ENCODE measurements at regions not wholly inside any gene's neighbourhood (a gene's known extent, or its start where the extent isn't known, plus 50 kb on each side); places are given as distances from the start of the nearest gene placed in this dataset.
"Not testable (repeated sequence)": the region's sequence is repeated elsewhere in the genome, so short reads cannot be mapped to it uniquely, and the experiment has no call there.

DNA sequence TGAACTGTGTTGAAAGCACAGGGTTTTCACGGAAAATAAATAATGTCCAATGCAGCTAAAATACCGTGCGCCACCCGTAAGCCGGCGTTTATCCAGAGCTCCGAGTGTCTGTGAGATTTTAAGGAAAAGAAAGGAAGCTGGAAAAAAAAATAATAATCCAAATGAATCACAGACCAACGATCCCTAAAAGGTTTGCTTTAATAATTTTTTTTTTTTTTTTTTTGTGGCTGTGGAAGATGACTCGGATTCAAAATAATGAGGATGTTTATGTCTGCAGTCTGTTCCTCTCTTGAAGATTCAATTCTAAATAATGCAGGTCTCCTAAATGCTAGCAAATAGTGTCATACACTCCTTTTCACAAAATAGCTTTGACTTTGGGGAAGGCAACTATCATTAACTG is 84.6 kb upstream of the PPP2R3B start:
- H3K27ac ChIP-seq (ENCODE audit: low read depth in 1 of 2, low read length in 1 of 2), result no peak overlapping the region
- H3K4me1 ChIP-seq (ENCODE audit: control insufficient read depth in 2 of 2, insufficient read depth in 2 of 2, low read length in 2 of 2), result no peaks in the 10 kb centered on the region
- WGBS, result 85% methylated on average over 9 of the region's 9 CpGs

DNA sequence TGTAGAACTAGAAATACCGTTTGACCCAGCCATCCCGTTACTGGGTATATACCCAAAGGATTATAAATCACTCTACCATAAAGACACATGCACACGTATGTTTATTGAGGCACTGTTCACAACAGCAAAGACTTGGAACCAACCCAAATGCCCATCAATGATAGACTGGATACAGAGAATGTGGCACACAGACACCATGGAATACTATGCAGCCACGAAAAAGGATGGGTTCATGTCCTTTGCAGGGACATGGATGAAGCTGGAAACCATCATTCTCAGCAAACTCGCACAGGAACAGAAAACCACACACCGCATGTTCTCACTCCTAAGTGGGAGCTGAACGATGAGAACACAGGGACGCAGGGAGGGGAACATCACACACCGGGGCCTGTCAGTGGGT is 85.6 kb upstream of the PPP2R3B start:
- not testable (repeated sequence) for H3K4me3 ChIP-seq (ENCODE audit: low read length in 2 of 2); H3K27me3 ChIP-seq (ENCODE audit: control insufficient read depth in 2 of 2, insufficient read depth in 1 of 2, low read length in 1 of 2); H3K4me1 ChIP-seq (ENCODE audit: control insufficient read depth in 2 of 2, insufficient read depth in 2 of 2, low read length in 2 of 2); H3K36me3 ChIP-seq (ENCODE audit: control insufficient read depth in 2 of 2, insufficient read depth in 2 of 2, low read length in 1 of 2); H3K27ac ChIP-seq (ENCODE audit: low read depth in 1 of 2, low read length in 1 of 2); DNase-seq (ENCODE audit: low read depth in 6 of 9, low spot score in 9 of 9)
- peaks cover 3 to 34% of the 10 kb centered on the region in 2 donors for H3K9me3 ChIP-seq (ENCODE audit: control insufficient read depth in 2 of 2, insufficient read depth in 1 of 2, low read length in 1 of 2)
- WGBS, result 90% methylated on average over 9 of the region's 9 CpGs

More for the DNA sequence above, 84.6 kb upstream of the PPP2R3B start:
- no peaks in the 10 kb centered on the region for H3K27me3 ChIP-seq (ENCODE audit: control insufficient read depth in 2 of 2, insufficient read depth in 1 of 2, low read length in 1 of 2)
- no peaks in the 10 kb centered on the region for H3K36me3 ChIP-seq (ENCODE audit: control insufficient read depth in 2 of 2, insufficient read depth in 2 of 2, low read length in 1 of 2)
- no peak overlapping the region for H3K4me3 ChIP-seq (ENCODE audit: low read length in 2 of 2)
- DNase-seq (ENCODE audit: low read depth in 6 of 9, low spot score in 9 of 9), result no peak
- peaks cover 3 to 29% of the 10 kb centered on the region in 2 donors for H3K9me3 ChIP-seq (ENCODE audit: control insufficient read depth in 2 of 2, insufficient read depth in 1 of 2, low read length in 1 of 2)

- H3K4me3 ChIP-seq (ENCODE audit: low read length in 2 of 2), result no peak overlapping the region
- H3K27ac ChIP-seq (ENCODE audit: low read depth in 1 of 2, low read length in 1 of 2), result no peak overlapping the region
- no peaks in the 10 kb centered on the region for H3K4me1 ChIP-seq (ENCODE audit: control insufficient read depth in 2 of 2, insufficient read depth in 2 of 2, low read length in 2 of 2)
- no peak for DNase-seq (ENCODE audit: low read depth in 6 of 9, low spot score in 9 of 9)
- H3K27me3 ChIP-seq (ENCODE audit: control insufficient read depth in 2 of 2, insufficient read depth in 1 of 2, low read length in 1 of 2), result no peaks in the 10 kb centered on the region
- H3K36me3 ChIP-seq (ENCODE audit: control insufficient read depth in 2 of 2, insufficient read depth in 2 of 2, low read length in 1 of 2), result no peaks in the 10 kb centered on the region
- WGBS, result 96% methylated on average over 36 of the region's 36 CpGs
- H3K9me3 ChIP-seq (ENCODE audit: control insufficient read depth in 2 of 2, insufficient read depth in 1 of 2, low read length in 1 of 2), result peaks cover 0 to 37% of the 10 kb centered on the region in 2 donors
Observed at GRCh38 chrX:475926-476723, 89.4 kb upstream of the PPP2R3B start.

- Histone ChIP-seq H3K9me3 (ENCODE audit: control insufficient read depth in 2 of 2, insufficient read depth in 1 of 2, low read length in 1 of 2) (peaks cover 0 to 43% of the 10 kb centered on the region in 2 donors), H3K4me1 (ENCODE audit: control insufficient read depth in 2 of 2, insufficient read depth in 2 of 2, low read length in 2 of 2) (no peaks in the 10 kb centered on the region), H3K27ac (ENCODE audit: low read depth in 1 of 2, low read length in 1 of 2) (no peak overlapping the region), H3K4me3 (ENCODE audit: low read length in 2 of 2) (no peak overlapping the region), H3K27me3 (ENCODE audit: control insufficient read depth in 2 of 2, insufficient read depth in 1 of 2, low read length in 1 of 2) (no peaks in the 10 kb centered on the region), H3K36me3 (ENCODE audit: control insufficient read depth in 2 of 2, insufficient read depth in 2 of 2, low read length in 1 of 2) (no peaks in the 10 kb centered on the region)
- WGBS, result 96% methylated on average over 21 of the region's 21 CpGs
- no peak for DNase-seq (ENCODE audit: low read depth in 6 of 9, low spot score in 9 of 9)
Observed at GRCh38 chrX:476724-477075, 90.0 kb upstream of the PPP2R3B start.

- Histone ChIP-seq H3K4me3 (ENCODE audit: low read length in 2 of 2) (no peak overlapping the region), H3K9me3 (ENCODE audit: control insufficient read depth in 2 of 2, insufficient read depth in 1 of 2, low read length in 1 of 2) (peaks cover 0 to 50% of the 10 kb centered on the region in 2 donors), H3K36me3 (ENCODE audit: control insufficient read depth in 2 of 2, insufficient read depth in 2 of 2, low read length in 1 of 2) (no peaks in the 10 kb centered on the region), H3K4me1 (ENCODE audit: control insufficient read depth in 2 of 2, insufficient read depth in 2 of 2, low read length in 2 of 2) (no peaks in the 10 kb centered on the region), H3K27me3 (ENCODE audit: control insufficient read depth in 2 of 2, insufficient read depth in 1 of 2, low read length in 1 of 2) (no peaks in the 10 kb centered on the region), H3K27ac (ENCODE audit: low read depth in 1 of 2, low read length in 1 of 2) (no peak overlapping the region)
- DNase-seq (ENCODE audit: low read depth in 6 of 9, low spot score in 9 of 9), result no peak
- WGBS, result 91% methylated on average over 18 of the region's 18 CpGs
Observed at GRCh38 chrX:477441-478012, 90.8 kb upstream of the PPP2R3B start.

GRCh38 chrX:479273-479981 is 92.7 kb upstream of the PPP2R3B start:
- H3K27ac ChIP-seq (ENCODE audit: low read depth in 1 of 2, low read length in 1 of 2), result no peak overlapping the region
- H3K36me3 ChIP-seq (ENCODE audit: control insufficient read depth in 2 of 2, insufficient read depth in 2 of 2, low read length in 1 of 2), result no peaks in the 10 kb centered on the region
- no peaks in the 10 kb centered on the region for H3K4me1 ChIP-seq (ENCODE audit: control insufficient read depth in 2 of 2, insufficient read depth in 2 of 2, low read length in 2 of 2)
- H3K27me3 ChIP-seq (ENCODE audit: control insufficient read depth in 2 of 2, insufficient read depth in 1 of 2, low read length in 1 of 2), result no peaks in the 10 kb centered on the region
- peaks cover 0 to 58% of the 10 kb centered on the region in 2 donors for H3K9me3 ChIP-seq (ENCODE audit: control insufficient read depth in 2 of 2, insufficient read depth in 1 of 2, low read length in 1 of 2)
- no peak overlapping the region for H3K4me3 ChIP-seq (ENCODE audit: low read length in 2 of 2)
- 97% methylated on average over 20 of the region's 20 CpGs for WGBS
- DNase-seq (ENCODE audit: low read depth in 6 of 9, low spot score in 9 of 9), result peak in 1 of 9 donors; percentile 29

- Histone ChIP-seq H3K9me3 (ENCODE audit: control insufficient read depth in 2 of 2, insufficient read depth in 1 of 2, low read length in 1 of 2) (peaks cover 0 to 54% of the 10 kb centered on the region in 2 donors), H3K4me1 (ENCODE audit: control insufficient read depth in 2 of 2, insufficient read depth in 2 of 2, low read length in 2 of 2) (no peaks in the 10 kb centered on the region), H3K27ac (ENCODE audit: low read depth in 1 of 2, low read length in 1 of 2) (no peak overlapping the region), H3K27me3 (ENCODE audit: control insufficient read depth in 2 of 2, insufficient read depth in 1 of 2, low read length in 1 of 2) (no peaks in the 10 kb centered on the region), H3K4me3 (ENCODE audit: low read length in 2 of 2) (no peak overlapping the region), H3K36me3 (ENCODE audit: control insufficient read depth in 2 of 2, insufficient read depth in 2 of 2, low read length in 1 of 2) (no peaks in the 10 kb centered on the region)
- peak in 1 of 9 donors; percentile 37 for DNase-seq (ENCODE audit: low read depth in 6 of 9, low spot score in 9 of 9)
- 98% methylated on average over 7 of the region's 7 CpGs for WGBS
Observed at GRCh38 chrX:480861-481417, 94.2 kb upstream of the PPP2R3B start.

GRCh38 chrX:482192-482701 is 95.5 kb upstream of the PPP2R3B start:
- Histone ChIP-seq H3K9me3 (ENCODE audit: control insufficient read depth in 2 of 2, insufficient read depth in 1 of 2, low read length in 1 of 2) (peaks cover 0 to 43% of the 10 kb centered on the region in 2 donors), H3K27ac (ENCODE audit: low read depth in 1 of 2, low read length in 1 of 2) (no peak overlapping the region), H3K27me3 (ENCODE audit: control insufficient read depth in 2 of 2, insufficient read depth in 1 of 2, low read length in 1 of 2) (no peaks in the 10 kb centered on the region), H3K4me3 (ENCODE audit: low read length in 2 of 2) (no peak overlapping the region), H3K36me3 (ENCODE audit: control insufficient read depth in 2 of 2, insufficient read depth in 2 of 2, low read length in 1 of 2) (no peaks in the 10 kb centered on the region), H3K4me1 (ENCODE audit: control insufficient read depth in 2 of 2, insufficient read depth in 2 of 2, low read length in 2 of 2) (no peaks in the 10 kb centered on the region)
- DNase-seq (ENCODE audit: low read depth in 6 of 9, low spot score in 9 of 9), result no peak
- WGBS, result 79% methylated on average over 13 of the region's 13 CpGs

Data from thymus (tissue), 11 donors.